Kidney (tissue), 13 donors: ENCODE measurements at regions not wholly inside any gene's neighbourhood (a gene's known extent, or its start where the extent isn't known, plus 50 kb on each side); places are given as distances from the start of the nearest gene placed in this dataset.
A peak's percentile ranks its signal among the peaks of the same experiment; 100 is the strongest.

Source experiments
- DNase-seq, 5 donors: peaks; one replicate each; pipeline ENCODE4 v3.0.0-alpha.2; 2013 to 2020
- FAIRE-seq: peaks from 2 replicates; lab custom pipeline; 2012; peaks lifted over from hg19 to GRCh38; lab: Jason Lieb, UNC
- H3K27ac ChIP-seq, 2 donors: one replicate each; pipeline ENCODE4 v1.7.0; 2013; ENCODE audit warnings: low read depth in 2 of 2, low read length in 2 of 2, inconsistent platforms in 1 of 2
- H3K27me3 ChIP-seq: one replicate; pipeline ENCODE4 v1.7.1; 2013; ENCODE audit warnings: low read length, inconsistent platforms; ENCODE audit not compliant: control insufficient read depth, insufficient read depth
- H3K36me3 ChIP-seq, 3 donors: one replicate each; pipeline versions ENCODE4 v1.7.0 to v1.7.1; 2013; ENCODE audit warnings: low read length in 3 of 3, control low read depth in 1 of 3, inconsistent platforms in 1 of 3; ENCODE audit not compliant: insufficient read depth in 3 of 3, control insufficient read depth in 2 of 3
- H3K4me1 ChIP-seq, 3 donors: one replicate each; pipeline versions ENCODE4 v1.7.0 to v1.7.1; 2013; ENCODE audit warnings: low read length in 3 of 3, inconsistent platforms in 1 of 3, low read depth in 1 of 3; ENCODE audit not compliant: control insufficient read depth in 2 of 3, insufficient read depth in 2 of 3
- H3K4me3 ChIP-seq, 3 donors: one replicate each; pipeline versions ENCODE4 v1.7.0 to v1.8.1; 2013; ENCODE audit warnings: low read length in 3 of 3, control low read depth in 1 of 3, inconsistent platforms in 1 of 3
- H3K9ac ChIP-seq, 3 donors: one replicate each; pipeline versions ENCODE4 v1.7.0 to v1.7.1; 2013; ENCODE audit warnings: low read length in 3 of 3, control low read depth in 1 of 3, inconsistent platforms in 1 of 3
- H3K9me3 ChIP-seq, 3 donors: one replicate each; pipeline versions ENCODE4 v1.7.0 to v1.7.1; 2013; ENCODE audit warnings: low read length in 3 of 3, control low read depth in 1 of 3, inconsistent platforms in 1 of 3; ENCODE audit not compliant: control insufficient read depth in 2 of 3, insufficient read depth in 1 of 3
- intact Hi-C: fragments of 100-400 bp; cut with DNase I; formaldehyde crosslinking; loops from one replicate; pipeline ENCODE4 v1.11.1; 2022
- TF ChIP-seq, protein P1 (sequence below): IDR thresholded peaks from 3 replicates; pipeline ENCODE4 v1.5.1; 2012; ENCODE audit warnings: mild to moderate bottlenecking, moderate library complexity, borderline replicate concordance; ENCODE audit not compliant: insufficient read depth; ENCODE audit errors: extremely low read depth
- donor health status: control.
- donor health status: control.
- donor health status: control.
- donor health status: control.
- donor health status: control.
- donor health status: DM: yes; HTN: yes; CAD: no.
- donor health status: Normal renal cell carcinoma (clear cell type).

GRCh38 chr13:108419768-108420167 lies 150.2 kb downstream of the TNFSF13B start:
- H3K4me1 ChIP-seq: no peaks in the 10 kb centered on the region
- no peak overlapping the region for H3K9ac ChIP-seq
- H3K36me3 ChIP-seq: no peaks in the 10 kb centered on the region
- H3K27me3 ChIP-seq: no peaks in the 10 kb centered on the region
- intact Hi-C loops: no loop called here
- no peak overlapping the region for H3K27ac ChIP-seq
- TF ChIP-seq, protein P1, sequence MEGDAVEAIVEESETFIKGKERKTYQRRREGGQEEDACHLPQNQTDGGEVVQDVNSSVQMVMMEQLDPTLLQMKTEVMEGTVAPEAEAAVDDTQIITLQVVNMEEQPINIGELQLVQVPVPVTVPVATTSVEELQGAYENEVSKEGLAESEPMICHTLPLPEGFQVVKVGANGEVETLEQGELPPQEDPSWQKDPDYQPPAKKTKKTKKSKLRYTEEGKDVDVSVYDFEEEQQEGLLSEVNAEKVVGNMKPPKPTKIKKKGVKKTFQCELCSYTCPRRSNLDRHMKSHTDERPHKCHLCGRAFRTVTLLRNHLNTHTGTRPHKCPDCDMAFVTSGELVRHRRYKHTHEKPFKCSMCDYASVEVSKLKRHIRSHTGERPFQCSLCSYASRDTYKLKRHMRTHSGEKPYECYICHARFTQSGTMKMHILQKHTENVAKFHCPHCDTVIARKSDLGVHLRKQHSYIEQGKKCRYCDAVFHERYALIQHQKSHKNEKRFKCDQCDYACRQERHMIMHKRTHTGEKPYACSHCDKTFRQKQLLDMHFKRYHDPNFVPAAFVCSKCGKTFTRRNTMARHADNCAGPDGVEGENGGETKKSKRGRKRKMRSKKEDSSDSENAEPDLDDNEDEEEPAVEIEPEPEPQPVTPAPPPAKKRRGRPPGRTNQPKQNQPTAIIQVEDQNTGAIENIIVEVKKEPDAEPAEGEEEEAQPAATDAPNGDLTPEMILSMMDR: no peak
- peaks cover 0 to 3% (median 0%) of the 10 kb centered on the region in 3 donors for H3K9me3 ChIP-seq
- H3K4me3 ChIP-seq: no peak overlapping the region
- FAIRE-seq (no peak), DNase-seq (no peak)

GRCh38 chr13:108425056-108425455 lies 155.5 kb downstream of the TNFSF13B start:
- TF ChIP-seq, protein P1: no peak
- Histone ChIP-seq H3K36me3 (no peaks in the 10 kb centered on the region), H3K27ac (no peak overlapping the region), H3K4me1 (no peaks in the 10 kb centered on the region), H3K27me3 (no peaks in the 10 kb centered on the region), H3K9ac (no peak overlapping the region), H3K4me3 (no peak overlapping the region), H3K9me3 (no peaks in the 10 kb centered on the region)
- DNase-seq: peak in 3 of 5 donors; percentile 23 to 43 (median 39)
- intact Hi-C loops: no loop called here
- no peak for FAIRE-seq

GRCh38 chr13:108426893-108427292 lies 157.4 kb downstream of the TNFSF13B start:
- TF ChIP-seq, protein P1: no peak
- no peak overlapping the region for H3K9ac ChIP-seq
- no peak overlapping the region for H3K4me3 ChIP-seq
- H3K9me3 ChIP-seq: no peaks in the 10 kb centered on the region
- no peak for DNase-seq
- H3K36me3 ChIP-seq: no peaks in the 10 kb centered on the region
- no peaks in the 10 kb centered on the region for H3K27me3 ChIP-seq
- H3K27ac ChIP-seq: no peak overlapping the region
- no peak for FAIRE-seq
- intact Hi-C loops: no loop called here
- H3K4me1 ChIP-seq: no peaks in the 10 kb centered on the region

DNA sequence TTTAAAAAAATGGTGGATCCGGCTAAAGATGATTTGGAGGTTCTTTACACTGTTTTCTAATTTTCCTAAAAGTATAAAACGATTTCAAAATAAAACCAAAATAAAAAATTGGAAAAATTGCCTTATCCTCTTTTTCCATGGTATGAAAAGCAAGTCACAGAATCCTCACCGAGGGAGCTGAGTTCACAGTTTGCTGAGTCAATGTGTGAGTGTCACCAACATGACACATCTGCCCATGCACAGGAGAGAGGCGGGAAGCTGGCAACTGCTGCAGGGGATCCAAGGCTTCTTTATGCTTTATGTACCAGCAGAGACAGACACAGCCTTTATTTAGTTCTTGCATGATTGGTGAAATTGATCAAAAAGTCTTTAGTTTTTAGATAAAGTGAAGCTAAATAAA lies 157.8 kb downstream of the TNFSF13B start:
- no peak for FAIRE-seq
- H3K27ac ChIP-seq: no peak overlapping the region
- TF ChIP-seq, protein P1: no peak

More for the DNA sequence above, 157.8 kb downstream of the TNFSF13B start:
- Histone ChIP-seq H3K9me3 (no peaks in the 10 kb centered on the region), H3K27me3 (no peaks in the 10 kb centered on the region), H3K4me1 (no peaks in the 10 kb centered on the region), H3K9ac (no peak overlapping the region), H3K4me3 (no peak overlapping the region), H3K36me3 (no peaks in the 10 kb centered on the region)
- no peak for DNase-seq
- intact Hi-C loops: no loop called here
